ENCODE measurements at regions not wholly inside any gene's neighbourhood (a gene's known extent, or its start where the extent isn't known, plus 50 kb on each side); places are given as distances from the start of the nearest gene placed in this dataset.
"Not testable (repeated sequence)": the region's sequence is repeated elsewhere in the genome, so short reads cannot be mapped to it uniquely, and the experiment has no call there.

- ATAC-seq (no peak), DNase-seq (no peak)
- TF ChIP-seq POLR2A (IDR thresholded peaks at IDR 0.05) (no peak), CTCF (IDR thresholded peaks at IDR 0.05 in 4 of 5, conservative IDR thresholded peaks at IDR 0.05 in 1 of 5) (no peak)
- Histone ChIP-seq H3K36me3 (no peaks in the 10 kb centered on the region), H3K4me3 (no peak overlapping the region), H3K27me3 (peaks cover 0 to 3% (median 3%) of the 10 kb centered on the region in 3 donors), H3K9me3 (no peaks in the 10 kb centered on the region), H3K4me1 (no peaks in the 10 kb centered on the region), H3K27ac (no peak overlapping the region)
- in situ Hi-C loops (cut with MboI; ENCODE audit: low sequenced_read_pairs in 4 of 4) (no loop called here), intact Hi-C loops (cut with DNase I; ENCODE audit: low total_unique reads) (no loop called here)
Measured at GRCh38 chr11:116044941-116045340, 540.7 kb upstream of the CADM1 start.

- TF ChIP-seq POLR2A (IDR thresholded peaks at IDR 0.05) (no peak), CTCF (IDR thresholded peaks at IDR 0.05 in 4 of 5, conservative IDR thresholded peaks at IDR 0.05 in 1 of 5) (no peak)
- Histone ChIP-seq H3K36me3 (no peaks in the 10 kb centered on the region), H3K27ac (no peak overlapping the region), H3K4me1 (no peaks in the 10 kb centered on the region), H3K9me3 (no peaks in the 10 kb centered on the region), H3K4me3 (no peak overlapping the region), H3K27me3 (peaks cover 0 to 3% (median 3%) of the 10 kb centered on the region in 3 donors)
- no peak for ATAC-seq
- DNase-seq: no peak
- in situ Hi-C loops (cut with MboI; ENCODE audit: low sequenced_read_pairs in 4 of 4): no loop called here
- intact Hi-C loops (cut with DNase I; ENCODE audit: low total_unique reads): no loop called here
Measured at GRCh38 chr11:116044520-116044919, 540.3 kb upstream of the CADM1 start.

GRCh38 chr11:116043857-116044256 lies 539.6 kb upstream of the CADM1 start:
- Histone ChIP-seq H3K9me3 (no peaks in the 10 kb centered on the region), H3K4me3 (no peak overlapping the region), H3K4me1 (no peaks in the 10 kb centered on the region), H3K27me3 (peaks cover 0 to 3% (median 3%) of the 10 kb centered on the region in 3 donors), H3K36me3 (no peaks in the 10 kb centered on the region), H3K27ac (no peak overlapping the region)
- in situ Hi-C loops (cut with MboI; ENCODE audit: low sequenced_read_pairs in 4 of 4) (no loop called here), intact Hi-C loops (cut with DNase I; ENCODE audit: low total_unique reads) (no loop called here)
- TF ChIP-seq POLR2A (IDR thresholded peaks at IDR 0.05) (no peak), CTCF (IDR thresholded peaks at IDR 0.05 in 4 of 5, conservative IDR thresholded peaks at IDR 0.05 in 1 of 5) (no peak)
- DNase-seq (no peak), ATAC-seq (no peak)

GRCh38 chr11:116043059-116043458 lies 538.8 kb upstream of the CADM1 start:
- DNase-seq; H3K9me3 ChIP-seq; H3K36me3 ChIP-seq; H3K27ac ChIP-seq; H3K4me1 ChIP-seq; H3K27me3 ChIP-seq; H3K4me3 ChIP-seq; intact Hi-C loops (cut with DNase I; ENCODE audit: low total_unique reads); in situ Hi-C loops (cut with MboI; ENCODE audit: low sequenced_read_pairs in 4 of 4); ATAC-seq: not testable (repeated sequence)

- no peak for TF ChIP-seq POLR2A (IDR thresholded peaks at IDR 0.05)
- no peak for TF ChIP-seq CTCF (IDR thresholded peaks at IDR 0.05 in 4 of 5, conservative IDR thresholded peaks at IDR 0.05 in 1 of 5)
- Histone ChIP-seq H3K27me3 (peaks cover 0 to 3% (median 3%) of the 10 kb centered on the region in 3 donors), H3K4me1 (no peaks in the 10 kb centered on the region), H3K4me3 (no peak overlapping the region), H3K9me3 (no peaks in the 10 kb centered on the region), H3K27ac (no peak overlapping the region), H3K36me3 (no peaks in the 10 kb centered on the region)
- in situ Hi-C loops (cut with MboI; ENCODE audit: low sequenced_read_pairs in 4 of 4) (no loop called here), intact Hi-C loops (cut with DNase I; ENCODE audit: low total_unique reads) (no loop called here)
- DNase-seq: no peak
- no peak for ATAC-seq
Measured at GRCh38 chr11:116042146-116042545, 537.9 kb upstream of the CADM1 start.

All from gastrocnemius medialis (tissue), 4 donors.